Lower leg skin (tissue), 4 donors: ENCODE measurements at regions not wholly inside any gene's neighbourhood (a gene's known extent, or its start where the extent isn't known, plus 50 kb on each side); places are given as distances from the start of the nearest gene placed in this dataset.
"Not testable (repeated sequence)": the region's sequence is repeated elsewhere in the genome, so short reads cannot be mapped to it uniquely, and the experiment has no call there.

Source experiments
- DNase-seq, 2 donors: peaks; one replicate each; pipeline ENCODE4 v3.0.0-alpha.2; 2019; ENCODE audit warnings: low spot score in 2 of 2
- H3K4me3 ChIP-seq: fragments of 200-600 bp; sonication (generic); 2 replicates; pipeline ENCODE4 v1.5.1; 2017; ENCODE audit warnings: mild to moderate bottlenecking, low read depth; ENCODE audit not compliant: poor library complexity, severe bottlenecking
- CTCF ChIP-seq, 3 donors: fragments of 450-650 bp; IDR thresholded peaks; one replicate each; pipeline ENCODE4 v1.5.1; 2016; ENCODE audit warnings: antibody characterized with exemption in 3 of 3, mild to moderate bottlenecking in 3 of 3, moderate library complexity in 2 of 3
- POLR2A ChIP-seq, 2 donors: fragments of 450-650 bp; IDR thresholded peaks; one replicate each; pipeline ENCODE4 v1.6.1; 2016 to 2017; ENCODE audit warnings: antibody characterized with exemption in 2 of 2, mild to moderate bottlenecking in 1 of 2, moderate library complexity in 1 of 2
- WGBS, 2 donors: methylation state at CpG; one replicate each; pipeline ENCODE4 v1.1.5; 2018; 5-methylcytosine and 5-hydroxymethylcytosine counted together
- intact Hi-C: fragments of 100-400 bp; cut with DNase I; formaldehyde crosslinking; loops from one replicate; pipeline ENCODE4 v1.15.0; 2023; ENCODE audit warnings: low total_unique reads

GRCh38 chr1:178609015-178609414, 96.1 kb downstream of the TEX35 start:
- no peak for DNase-seq
- WGBS, 2 donors = 20 to 34% methylated on average over 2 of the region's 2 CpGs
- intact Hi-C loops = no loop called here
- H3K4me3 ChIP-seq = no peak overlapping the region
- TF ChIP-seq POLR2A (IDR thresholded peaks at IDR 0.05) = no peak
- no peak for TF ChIP-seq CTCF (IDR thresholded peaks at IDR 0.05)

GRCh38 chr1:178610690-178611410, 97.9 kb downstream of the TEX35 start:
- H3K4me3 ChIP-seq, DNase-seq, intact Hi-C loops: not testable (repeated sequence)
- 65 to 70% methylated on average over 10 of the region's 10 CpGs for WGBS, 2 donors

GRCh38 chr1:178612261-178612660, 99.4 kb downstream of the TEX35 start:
- DNase-seq = no peak
- TF ChIP-seq CTCF (IDR thresholded peaks at IDR 0.05) = no peak
- TF ChIP-seq POLR2A (IDR thresholded peaks at IDR 0.05) = no peak

GRCh38 chr1:178613271-178613945, 100.5 kb downstream of the TEX35 start:
- no peak overlapping the region for H3K4me3 ChIP-seq
- DNase-seq = no peak

More at GRCh38 chr1:178612261-178612660, 99.4 kb downstream of the TEX35 start:
- intact Hi-C loops = no loop called here
- WGBS, 2 donors = 54 to 58% methylated on average over 2 of the region's 2 CpGs
- H3K4me3 ChIP-seq = no peak overlapping the region

GRCh38 chr1:178614286-178614685, 101.4 kb downstream of the TEX35 start:
- TF ChIP-seq POLR2A (IDR thresholded peaks at IDR 0.05) (no peak), CTCF (IDR thresholded peaks at IDR 0.05) (no peak)
- no peak for DNase-seq
- no peak overlapping the region for H3K4me3 ChIP-seq
- intact Hi-C loops = no loop called here
- 82 to 87% methylated on average over 8 of the region's 8 CpGs for WGBS, 2 donors

More at GRCh38 chr1:178613271-178613945, 100.5 kb downstream of the TEX35 start:
- intact Hi-C loops = no loop called here
- TF ChIP-seq CTCF (IDR thresholded peaks at IDR 0.05) (no peak), POLR2A (IDR thresholded peaks at IDR 0.05) (no peak)
- WGBS, 2 donors = 77 to 85% methylated on average over 3 of the region's 3 CpGs

GRCh38 chr1:178619042-178619927, 105.8 kb upstream of the RALGPS2 start:
- intact Hi-C loops = no loop called here
- no peak overlapping the region for H3K4me3 ChIP-seq
- 63 to 72% methylated on average over 4 of the region's 4 CpGs for WGBS, 2 donors
- DNase-seq = no peak
- no peak for TF ChIP-seq POLR2A (IDR thresholded peaks at IDR 0.05)
- no peak for TF ChIP-seq CTCF (IDR thresholded peaks at IDR 0.05)
